A204.1 (cell line): ENCODE measurements at regions not wholly inside any gene's neighbourhood (a gene's known extent, or its start where the extent isn't known, plus 50 kb on each side); places are given as distances from the start of the nearest gene placed in this dataset.
A peak's percentile ranks its signal among the peaks of the same experiment; 100 is the strongest.

ENCODE experiments used
- FAIRE-seq: peaks from 2 replicates; lab custom pipeline; 2012; peaks lifted over from hg19 to GRCh38; lab: Jason Lieb, UNC

GRCh38 chr20:59495894-59496510, 108.3 kb upstream of the PHACTR3 start:
- no peak for FAIRE-seq

- no peak for FAIRE-seq
Measured at GRCh38 chr20:59498291-59498690, 106.0 kb upstream of the PHACTR3 start.

- FAIRE-seq: no peak
Measured at GRCh38 chr20:59499863-59500262, 104.5 kb upstream of the PHACTR3 start.

GRCh38 chr20:59508729-59509128, 95.6 kb upstream of the PHACTR3 start:
- no peak for FAIRE-seq

- FAIRE-seq: no peak
Measured at GRCh38 chr20:59512651-59513050, 91.7 kb upstream of the PHACTR3 start.

- no peak for FAIRE-seq
Measured at GRCh38 chr20:59514554-59514953, 89.8 kb upstream of the PHACTR3 start.

GRCh38 chr20:59515013-59515905, 89.1 kb upstream of the PHACTR3 start:
- peak; percentile 32 for FAIRE-seq

GRCh38 chr20:59515906-59516209, 88.5 kb upstream of the PHACTR3 start:
- no peak for FAIRE-seq

- no peak for FAIRE-seq
Measured at GRCh38 chr20:59518881-59519706, 85.2 kb upstream of the PHACTR3 start.

GRCh38 chr20:59519707-59520014, 84.7 kb upstream of the PHACTR3 start:
- FAIRE-seq: no peak

GRCh38 chr20:59520814-59521213, 83.5 kb upstream of the PHACTR3 start:
- FAIRE-seq: no peak

- peak; percentile 19 for FAIRE-seq
Measured at GRCh38 chr20:59525500-59526241, 78.7 kb upstream of the PHACTR3 start.

GRCh38 chr20:59526242-59527225, 77.8 kb upstream of the PHACTR3 start:
- FAIRE-seq: no peak

- no peak for FAIRE-seq
Measured at GRCh38 chr20:59530782-59531181, 73.6 kb upstream of the PHACTR3 start.

- no peak for FAIRE-seq
Measured at GRCh38 chr20:59537991-59538390, 66.3 kb upstream of the PHACTR3 start.

GRCh38 chr20:59547596-59547995, 56.7 kb upstream of the PHACTR3 start:
- FAIRE-seq: no peak
